ENCODE measurements at regions not wholly inside any gene's neighbourhood (a gene's known extent, or its start where the extent isn't known, plus 50 kb on each side); places are given as distances from the start of the nearest gene placed in this dataset.

GRCh38 chr20:23242104-23242503 lies 108.5 kb upstream of the NXT1 start:
- TF ChIP-seq CTCF (conservative IDR thresholded peaks at IDR 0.05) (no peak), ZFX (IDR thresholded peaks at IDR 0.05) (no peak)
